Tibial nerve (tissue), 4 donors: ENCODE measurements at regions not wholly inside any gene's neighbourhood (a gene's known extent, or its start where the extent isn't known, plus 50 kb on each side); places are given as distances from the start of the nearest gene placed in this dataset.

Experiments
- DNase-seq, 2 donors: peaks; one replicate each; pipeline ENCODE4 v3.0.0-alpha.2; 2019; ENCODE audit warnings: low spot score in 2 of 2
- H3K27ac ChIP-seq, 4 donors: fragments of 200-600 bp; sonication (generic) in 3 of 4; one replicate each; pipeline ENCODE4 v1.5.1; 2017 to 2019; ENCODE audit warnings: mild to moderate bottlenecking in 1 of 4
- H3K27me3 ChIP-seq, 2 donors: fragments of 200-600 bp; sonication (generic) in 1 of 2; one replicate each; pipeline versions ENCODE4 v1.5.1 to v1.6.0; 2017 to 2019
- H3K36me3 ChIP-seq, 3 donors: fragments of 200-600 bp; sonication (generic); one replicate each; pipeline ENCODE4 v1.5.1; 2018 to 2019
- H3K4me1 ChIP-seq, 4 donors: fragments of 200-600 bp; sonication (generic) in 3 of 4; one replicate each; pipeline ENCODE4 v1.5.1; 2017 to 2019
- H3K4me3 ChIP-seq, 4 donors: fragments of 200-600 bp; sonication (generic) in 3 of 4; one replicate each; pipeline ENCODE4 v1.5.1; 2017 to 2019; ENCODE audit warnings: mild to moderate bottlenecking in 1 of 4, moderate library complexity in 1 of 4
- H3K9me3 ChIP-seq, 4 donors: fragments of 200-600 bp; sonication (generic) in 3 of 4; one replicate each; pipeline ENCODE4 v1.5.1; 2017 to 2019
- CTCF ChIP-seq, 5 experiments: fragments of 200-600 bp in 3 of 5; fragments of 450-650 bp in 2 of 5; sonication (generic) in 3 of 5; IDR thresholded peaks; one replicate each; pipeline ENCODE4 v1.5.1; 2016 to 2019; ENCODE audit warnings: antibody characterized with exemption in 5 of 5, mild to moderate bottlenecking in 3 of 5, moderate library complexity in 2 of 5
- EP300 ChIP-seq, 2 donors: sonication (generic); formaldehyde crosslinking; IDR thresholded peaks; one replicate each; pipeline ENCODE4 v1.6.1; 2017; ENCODE audit warnings: antibody characterized with exemption in 2 of 2, mild to moderate bottlenecking in 1 of 2
- POLR2A ChIP-seq, 2 donors: fragments of 450-650 bp; IDR thresholded peaks; one replicate each; pipeline ENCODE4 v1.6.1; 2017; ENCODE audit warnings: antibody characterized with exemption in 2 of 2, mild to moderate bottlenecking in 2 of 2, moderate library complexity in 2 of 2
- WGBS, 2 donors: methylation state at CpG; one replicate each; pipeline ENCODE4 v1.1.5; 2018; 5-methylcytosine and 5-hydroxymethylcytosine counted together

DNA sequence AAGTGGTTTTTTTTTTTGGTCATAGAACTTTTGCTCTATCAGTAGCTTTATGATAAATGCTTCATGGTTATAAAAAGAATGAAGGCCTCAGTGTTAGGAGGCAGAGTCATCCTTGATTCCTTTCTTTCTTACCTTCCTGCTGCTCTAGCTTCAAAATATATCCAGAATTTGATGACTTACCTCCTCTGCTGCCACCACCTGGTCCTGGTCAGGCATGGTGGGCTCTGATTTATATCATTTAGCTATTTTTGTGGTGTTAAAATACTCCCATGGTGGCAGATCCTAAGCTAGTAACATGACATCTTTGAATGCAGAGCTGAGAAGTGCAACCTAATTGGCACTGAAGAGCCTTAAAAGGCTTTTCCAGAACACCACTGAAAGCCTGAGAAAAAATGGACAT, 508.8 kb upstream of the CDH8 start:
- Histone ChIP-seq H3K36me3 (no peaks in the 10 kb centered on the region), H3K27ac (no peak overlapping the region), H3K4me1 (no peaks in the 10 kb centered on the region), H3K9me3 (no peaks in the 10 kb centered on the region), H3K4me3 (no peak overlapping the region), H3K27me3 (no peaks in the 10 kb centered on the region)
- TF ChIP-seq POLR2A (IDR thresholded peaks at IDR 0.05): no peak
- TF ChIP-seq EP300 (IDR thresholded peaks at IDR 0.05): no peak
- TF ChIP-seq CTCF (IDR thresholded peaks at IDR 0.05): no peak
- DNase-seq: no peak

- no peaks in the 10 kb centered on the region for H3K36me3 ChIP-seq
- H3K4me3 ChIP-seq: no peak overlapping the region
- H3K9me3 ChIP-seq: no peaks in the 10 kb centered on the region
- no peaks in the 10 kb centered on the region for H3K27me3 ChIP-seq
- no peaks in the 10 kb centered on the region for H3K4me1 ChIP-seq
- no peak overlapping the region for H3K27ac ChIP-seq
- TF ChIP-seq POLR2A (IDR thresholded peaks at IDR 0.05) (no peak), EP300 (IDR thresholded peaks at IDR 0.05) (no peak), CTCF (IDR thresholded peaks at IDR 0.05) (no peak)
- 70 to 74% methylated on average over 1 of the region's 1 CpG for WGBS, 2 donors
- DNase-seq: no peak
These were observed 507.3 kb upstream of the CDH8 start for GRCh38 chr16:62543516-62543915.

DNA sequence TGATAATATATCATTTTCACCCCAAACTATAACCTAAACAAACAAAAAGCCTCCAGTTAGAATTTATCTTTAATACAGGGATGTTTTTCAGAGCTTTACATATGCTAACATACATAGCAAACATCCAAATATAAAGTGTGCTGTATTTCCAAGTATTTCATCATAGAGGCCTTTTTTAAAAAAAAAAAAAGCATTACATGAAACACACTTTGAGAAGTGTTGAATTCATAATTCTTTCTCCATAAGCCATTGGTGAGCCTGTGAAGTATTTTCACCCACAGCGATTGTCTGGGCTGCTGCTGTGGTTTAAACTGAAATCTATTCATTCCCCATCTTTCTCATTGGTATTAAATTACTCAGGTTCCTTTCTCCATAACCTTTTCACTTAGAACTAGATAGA, 503.4 kb upstream of the CDH8 start:
- Histone ChIP-seq H3K27ac (no peak overlapping the region), H3K4me1 (no peaks in the 10 kb centered on the region), H3K36me3 (no peaks in the 10 kb centered on the region), H3K27me3 (no peaks in the 10 kb centered on the region), H3K4me3 (no peak overlapping the region), H3K9me3 (no peaks in the 10 kb centered on the region)
- no peak for TF ChIP-seq POLR2A (IDR thresholded peaks at IDR 0.05)
- no peak for TF ChIP-seq EP300 (IDR thresholded peaks at IDR 0.05)
- TF ChIP-seq CTCF (IDR thresholded peaks at IDR 0.05): no peak
- DNase-seq: no peak
- 81 to 82% methylated on average over 1 of the region's 1 CpG for WGBS, 2 donors

DNA sequence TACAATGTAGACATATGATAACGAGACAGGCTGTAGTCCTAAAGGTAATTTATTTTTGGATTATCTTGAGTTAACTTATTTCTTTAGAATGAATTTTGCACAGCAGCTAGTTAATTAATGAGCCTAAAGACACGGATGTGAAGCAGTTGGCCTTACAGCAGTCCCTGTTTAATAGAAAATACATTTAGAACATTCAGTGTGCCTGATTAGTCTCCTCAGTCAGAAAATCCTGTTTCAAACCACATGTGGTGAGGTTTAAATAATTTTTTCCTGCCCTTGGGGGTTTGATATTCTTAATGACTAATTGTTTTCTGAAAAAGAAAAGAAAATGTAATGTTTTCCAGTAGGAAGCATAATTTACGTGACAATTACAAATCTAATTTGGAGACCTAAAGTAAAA, 494.2 kb upstream of the CDH8 start:
- no peaks in the 10 kb centered on the region for H3K4me1 ChIP-seq
- H3K4me3 ChIP-seq: no peak overlapping the region
- DNase-seq: no peak
- H3K36me3 ChIP-seq: no peaks in the 10 kb centered on the region
- TF ChIP-seq EP300 (IDR thresholded peaks at IDR 0.05) (no peak), CTCF (IDR thresholded peaks at IDR 0.05) (no peak), POLR2A (IDR thresholded peaks at IDR 0.05) (no peak)
- no peaks in the 10 kb centered on the region for H3K27me3 ChIP-seq
- no peaks in the 10 kb centered on the region for H3K9me3 ChIP-seq
- 61 to 73% methylated on average over 3 of the region's 3 CpGs for WGBS, 2 donors
- no peak overlapping the region for H3K27ac ChIP-seq

DNA sequence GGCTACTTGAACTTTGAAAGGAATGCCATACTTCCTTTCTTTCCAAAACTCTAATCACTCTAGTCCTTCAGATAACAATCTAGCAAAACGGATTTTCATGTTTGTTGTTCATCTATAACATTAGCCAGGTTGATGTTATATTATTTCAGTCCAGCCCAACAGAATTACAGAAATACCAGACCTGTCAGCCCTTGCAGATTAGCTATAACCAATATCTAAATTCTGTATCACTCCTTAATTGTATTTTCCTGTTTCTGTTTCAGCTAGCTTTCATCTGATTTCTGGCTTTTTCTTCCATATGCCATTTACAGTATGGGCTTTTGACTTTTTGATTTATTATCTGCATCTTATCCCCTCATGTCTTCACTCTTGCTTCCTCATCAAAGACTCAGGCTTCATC, 479.8 kb upstream of the CDH8 start:
- H3K27ac ChIP-seq: no peak overlapping the region
- no peaks in the 10 kb centered on the region for H3K9me3 ChIP-seq
- no peaks in the 10 kb centered on the region for H3K4me1 ChIP-seq
- TF ChIP-seq EP300 (IDR thresholded peaks at IDR 0.05) (no peak), CTCF (IDR thresholded peaks at IDR 0.05) (no peak), POLR2A (IDR thresholded peaks at IDR 0.05) (no peak)
- 63 to 68% methylated on average over 1 of the region's 1 CpG for WGBS, 2 donors
- H3K4me3 ChIP-seq: no peak overlapping the region
- no peaks in the 10 kb centered on the region for H3K27me3 ChIP-seq
- H3K36me3 ChIP-seq: no peaks in the 10 kb centered on the region
- DNase-seq: no peak
